HG02610 (cell line): ENCODE measurements at regions not wholly inside any gene's neighbourhood (a gene's known extent, or its start where the extent isn't known, plus 50 kb on each side); places are given as distances from the start of the nearest gene placed in this dataset.
"Not testable (repeated sequence)": the region's sequence is repeated elsewhere in the genome, so short reads cannot be mapped to it uniquely, and the experiment has no call there.

ENCODE experiments used
- ATAC-seq: cut with Tn5 transposase; IDR thresholded peaks from one replicate; pipeline ENCODE4 v1.9.1; 2021; ENCODE audit warnings: mild to moderate bottlenecking, moderate library complexity; ENCODE audit not compliant: unreplicated experiment

DNA sequence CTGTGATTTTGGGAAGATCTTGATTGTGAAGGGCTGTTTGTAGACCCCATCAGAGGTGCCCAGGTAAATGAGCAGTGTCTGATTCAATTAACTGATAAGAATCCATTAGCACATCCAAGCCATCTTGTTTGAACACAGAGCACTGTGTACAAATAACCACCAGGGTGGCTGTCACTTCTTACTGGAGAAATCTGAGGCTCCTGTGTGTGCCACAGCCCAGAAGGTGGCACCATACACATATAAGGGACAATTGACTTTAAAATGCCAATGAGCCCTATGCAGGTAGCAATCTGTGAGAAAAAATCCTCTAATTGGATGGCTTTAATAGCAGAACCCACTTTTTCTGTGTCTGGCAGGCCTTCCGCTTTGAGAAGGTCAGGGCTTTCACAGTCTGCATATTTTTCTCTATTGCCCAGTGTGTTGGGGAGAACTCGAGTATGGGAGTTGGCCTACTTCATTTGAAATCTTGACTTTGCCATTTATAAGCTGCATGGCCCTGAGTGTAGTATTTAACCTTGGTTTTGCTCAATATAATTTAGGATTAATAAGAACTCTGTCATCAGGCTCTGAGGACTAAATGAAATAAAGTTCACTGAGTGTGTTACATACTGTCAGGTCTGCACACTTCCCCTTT lies 517.4 kb downstream of the CCSER2 start:
- ATAC-seq: no peak

DNA sequence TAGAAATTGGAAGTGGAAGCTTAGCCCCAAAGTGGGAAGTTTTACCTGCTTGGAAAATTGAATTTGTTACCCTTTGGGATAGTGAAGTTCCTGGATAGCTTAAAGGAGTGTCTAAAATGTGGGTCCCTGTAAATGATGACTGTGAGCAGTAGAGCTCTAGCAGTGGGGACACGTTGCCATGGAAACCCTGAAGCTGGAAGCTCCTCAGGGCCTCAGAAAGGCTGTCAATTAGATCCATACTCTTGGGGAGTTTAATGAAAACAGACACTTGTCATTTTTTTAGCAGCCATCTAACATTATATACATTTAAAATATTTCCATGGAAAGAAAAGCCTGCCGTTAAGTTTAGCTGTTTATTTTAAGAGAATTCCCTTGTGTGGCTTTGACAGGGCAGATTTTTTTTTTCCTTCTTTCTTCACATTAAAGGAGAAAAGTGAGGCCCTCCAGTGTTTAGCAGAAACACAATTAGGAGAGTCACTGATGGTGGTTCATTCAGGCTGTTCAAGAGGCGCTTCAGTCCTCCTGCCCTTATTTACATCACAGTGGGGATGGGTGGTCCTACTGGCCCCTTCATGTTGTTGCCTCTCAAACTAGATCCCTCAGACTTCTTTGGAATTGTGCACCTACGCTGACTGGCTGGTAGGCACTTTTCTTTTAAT lies 518.4 kb downstream of the CCSER2 start:
- no peak for ATAC-seq

GRCh38 chr10:84848967-84849366 lies 520.6 kb downstream of the CCSER2 start:
- ATAC-seq: no peak

DNA sequence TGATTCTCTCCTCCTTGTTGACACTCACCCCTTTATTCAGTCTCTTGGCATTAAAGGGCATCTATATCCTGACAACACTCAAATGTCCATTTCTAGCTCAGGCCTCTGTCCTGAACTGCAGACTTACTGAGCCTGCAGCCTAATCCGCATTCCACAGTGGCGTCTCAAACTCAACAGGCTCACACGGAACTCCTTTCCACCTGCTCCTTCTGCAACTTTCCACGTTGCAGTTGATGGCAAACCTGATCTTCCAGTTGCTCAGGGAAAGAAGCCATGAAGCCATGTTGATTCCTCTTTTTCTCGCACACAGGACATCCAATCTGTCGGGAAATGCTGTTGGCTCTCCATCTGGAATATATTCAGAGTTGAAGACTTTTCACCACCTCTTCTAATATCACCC lies 522.4 kb downstream of the CCSER2 start:
- no peak for ATAC-seq

DNA sequence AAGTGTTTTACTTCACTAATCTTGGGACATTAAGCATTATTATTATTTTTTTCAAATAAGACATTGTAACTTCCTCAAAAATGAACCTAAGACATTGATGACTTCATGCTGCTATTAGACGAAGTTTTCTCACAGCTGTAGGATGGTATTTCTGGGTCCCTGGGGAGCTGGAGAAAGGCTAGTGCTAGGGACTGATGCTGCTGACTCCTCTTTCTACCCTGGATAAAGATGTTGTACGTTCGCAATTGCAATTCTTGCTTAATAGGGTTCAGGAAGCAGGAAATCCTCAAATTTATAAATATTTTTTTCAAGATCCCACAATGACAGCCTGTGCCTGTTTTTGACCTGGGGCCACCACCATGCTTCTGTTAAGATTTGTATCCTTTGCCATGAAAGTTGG lies 526.0 kb downstream of the CCSER2 start:
- ATAC-seq: no peak

GRCh38 chr10:84860855-84861254 lies 532.5 kb downstream of the CCSER2 start:
- no peak for ATAC-seq

DNA sequence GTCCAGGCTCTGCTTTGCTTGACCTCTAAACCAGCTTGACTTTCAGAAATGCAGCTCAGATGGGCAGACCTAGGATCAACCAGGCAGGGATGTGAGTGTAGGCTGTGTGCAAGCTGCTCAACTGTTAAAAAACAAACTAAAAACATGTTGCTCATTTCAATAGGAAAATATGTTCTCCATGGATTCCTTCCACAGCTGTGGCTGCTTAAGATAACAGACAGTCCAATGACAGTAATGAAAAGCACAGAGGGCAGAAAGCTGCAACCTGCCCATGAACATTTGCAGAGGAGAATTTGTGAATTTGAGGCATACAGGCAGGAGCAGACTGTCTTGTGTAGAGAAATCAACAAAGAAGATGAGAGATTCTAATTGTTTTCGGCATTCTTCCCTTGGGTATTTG lies 534.2 kb downstream of the CCSER2 start:
- ATAC-seq: no peak

- ATAC-seq: no peak
Measured at GRCh38 chr10:84863675-84864074, 535.3 kb downstream of the CCSER2 start.

DNA sequence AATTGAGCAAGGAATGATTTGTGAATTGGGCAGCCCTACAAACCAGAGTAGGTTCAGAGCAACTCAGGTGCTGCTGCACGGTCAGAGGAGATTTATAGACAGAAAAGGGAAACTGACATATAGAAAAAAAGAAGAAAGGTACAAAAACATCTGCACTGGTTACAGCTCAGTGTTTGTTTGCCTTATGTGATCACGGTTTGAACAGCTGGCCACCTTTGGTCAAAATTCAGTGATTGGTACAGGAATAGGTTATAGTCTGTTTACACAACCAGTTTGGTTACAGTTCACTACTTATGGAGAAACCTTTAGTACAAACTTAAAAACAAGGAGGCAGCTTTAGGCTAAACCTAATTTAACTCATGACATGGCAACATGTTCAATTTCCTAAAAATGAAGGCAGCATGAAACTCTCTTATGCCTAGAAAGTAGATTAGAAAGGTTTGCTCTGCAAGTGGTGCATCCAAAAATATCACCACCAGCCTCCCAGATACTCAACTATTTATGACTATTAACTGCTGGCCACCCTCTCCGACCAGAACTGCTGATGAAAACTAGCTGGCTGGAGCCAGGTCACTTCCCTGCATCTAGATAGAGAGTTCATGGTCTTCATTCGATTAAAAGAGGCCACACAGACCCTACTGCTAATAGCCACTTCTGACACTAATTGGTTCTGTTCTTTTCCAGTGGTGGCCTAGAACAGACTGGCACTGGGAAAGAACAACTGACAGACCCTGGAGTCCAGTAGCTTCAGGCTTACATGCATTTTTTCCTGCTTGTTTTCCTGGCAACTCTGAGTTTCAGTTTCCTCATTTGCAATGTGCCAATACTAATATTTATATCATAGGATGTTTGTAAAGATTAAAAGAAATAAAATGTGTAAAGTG lies 548.0 kb downstream of the CCSER2 start:
- ATAC-seq: no peak

- ATAC-seq: no peak
Measured at GRCh38 chr10:84879991-84880390, 551.6 kb downstream of the CCSER2 start.

- ATAC-seq: not testable (repeated sequence)
Measured at GRCh38 chr10:84881696-84882095, 553.3 kb downstream of the CCSER2 start.

DNA sequence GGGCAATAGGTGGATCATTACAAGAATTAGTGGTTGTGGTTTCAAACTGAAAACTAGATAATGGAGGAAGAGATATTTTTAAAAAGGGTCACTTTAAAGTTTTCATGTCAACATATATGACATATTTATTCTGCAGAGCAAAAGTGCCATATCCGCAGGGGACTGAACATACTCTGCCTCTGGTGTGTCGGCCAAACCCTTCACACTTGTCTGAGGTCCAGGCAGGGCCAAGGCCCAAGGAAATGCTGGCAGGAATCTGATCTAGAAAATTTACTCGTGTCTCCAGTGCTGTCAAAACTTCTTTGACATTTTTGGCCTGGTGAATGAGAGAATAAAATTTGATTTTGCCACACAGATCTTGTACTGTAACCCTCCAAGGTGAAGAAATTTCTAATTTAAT lies 562.3 kb downstream of the CCSER2 start:
- ATAC-seq: no peak

- ATAC-seq: no peak
Measured at GRCh38 chr10:84891631-84892030, 563.2 kb downstream of the CCSER2 start.

DNA sequence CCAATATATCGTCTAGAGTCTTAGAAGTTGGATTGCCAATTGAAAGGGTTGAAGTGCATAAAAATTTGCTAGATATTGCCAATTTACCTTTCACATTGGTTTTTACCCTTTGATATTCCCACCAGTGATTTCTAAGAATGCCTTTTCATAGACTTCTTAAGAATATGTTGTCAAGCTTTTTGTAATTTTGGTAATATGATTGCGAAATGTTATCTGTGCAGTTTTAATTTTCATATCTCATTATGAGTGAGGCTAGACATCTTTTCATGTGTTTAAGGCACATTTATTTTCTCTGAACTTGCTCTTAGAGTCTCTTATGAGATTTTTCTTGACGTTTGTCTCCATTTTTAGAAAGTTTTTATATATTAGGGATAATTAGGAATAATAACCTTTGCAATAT lies 567.2 kb downstream of the CCSER2 start:
- ATAC-seq: no peak

DNA sequence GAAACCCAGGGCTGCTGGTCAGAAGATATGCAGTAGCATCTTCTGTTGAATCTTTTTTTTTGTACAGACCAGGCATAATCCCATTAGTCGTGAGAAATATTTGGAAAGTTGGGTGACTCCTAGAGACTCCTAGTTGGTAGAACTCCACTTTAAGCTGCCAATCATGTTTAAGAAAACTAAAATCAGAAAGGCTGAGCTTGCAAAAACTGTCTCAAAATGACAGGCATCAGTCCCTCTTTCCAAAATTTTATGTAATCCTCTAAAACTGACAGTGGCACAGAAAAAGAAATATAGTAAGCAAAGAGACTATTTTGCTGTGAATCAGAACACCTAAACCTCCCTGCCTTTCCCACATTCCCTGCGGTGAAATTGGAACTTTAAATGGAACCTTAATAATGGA lies 568.5 kb downstream of the CCSER2 start:
- ATAC-seq: no peak

DNA sequence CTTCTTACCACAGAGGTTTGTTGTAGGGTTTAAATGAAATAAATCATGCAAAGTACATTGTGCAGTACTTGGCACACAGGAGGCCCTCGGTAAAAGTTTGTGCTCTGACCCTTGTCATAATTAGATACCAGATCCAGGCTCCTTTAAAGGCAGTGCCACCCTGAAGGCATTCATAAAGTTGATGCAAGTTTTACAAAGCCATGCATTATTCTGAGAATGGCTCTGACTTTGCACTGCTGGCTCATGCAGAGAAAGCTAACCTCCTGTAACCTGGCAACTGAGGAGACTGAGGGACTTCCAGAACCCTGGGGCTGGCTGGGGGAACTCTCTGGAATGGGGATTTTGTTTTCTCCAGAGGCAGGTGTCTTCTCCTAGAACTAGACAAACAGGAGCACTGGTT lies 570.9 kb downstream of the CCSER2 start:
- no peak for ATAC-seq

- no peak for ATAC-seq
Measured at GRCh38 chr10:84900141-84900540, 571.8 kb downstream of the CCSER2 start.

- no peak for ATAC-seq
Measured at GRCh38 chr10:84901885-84902284, 573.5 kb downstream of the CCSER2 start.

DNA sequence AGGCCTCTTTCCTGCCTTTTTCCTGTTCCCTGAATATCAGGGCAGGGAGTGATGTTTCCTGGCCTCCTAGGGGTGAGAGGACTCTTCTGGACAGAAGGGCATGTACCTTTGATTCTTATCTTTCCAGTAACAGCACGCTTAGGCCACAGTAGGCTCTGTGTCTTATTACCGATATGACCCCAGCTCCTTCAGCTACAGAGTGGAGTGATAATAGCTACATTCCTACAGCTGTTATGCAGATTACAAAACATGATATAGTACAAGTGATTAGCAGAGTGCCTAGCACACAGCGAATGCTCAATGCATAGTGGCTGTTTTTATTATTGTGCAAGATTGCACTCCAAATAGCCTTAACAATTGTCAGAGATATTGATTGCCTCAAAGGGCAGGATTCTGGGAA lies 574.2 kb downstream of the CCSER2 start:
- no peak for ATAC-seq

- ATAC-seq: no peak
Measured at GRCh38 chr10:84903320-84903719, 574.9 kb downstream of the CCSER2 start.

DNA sequence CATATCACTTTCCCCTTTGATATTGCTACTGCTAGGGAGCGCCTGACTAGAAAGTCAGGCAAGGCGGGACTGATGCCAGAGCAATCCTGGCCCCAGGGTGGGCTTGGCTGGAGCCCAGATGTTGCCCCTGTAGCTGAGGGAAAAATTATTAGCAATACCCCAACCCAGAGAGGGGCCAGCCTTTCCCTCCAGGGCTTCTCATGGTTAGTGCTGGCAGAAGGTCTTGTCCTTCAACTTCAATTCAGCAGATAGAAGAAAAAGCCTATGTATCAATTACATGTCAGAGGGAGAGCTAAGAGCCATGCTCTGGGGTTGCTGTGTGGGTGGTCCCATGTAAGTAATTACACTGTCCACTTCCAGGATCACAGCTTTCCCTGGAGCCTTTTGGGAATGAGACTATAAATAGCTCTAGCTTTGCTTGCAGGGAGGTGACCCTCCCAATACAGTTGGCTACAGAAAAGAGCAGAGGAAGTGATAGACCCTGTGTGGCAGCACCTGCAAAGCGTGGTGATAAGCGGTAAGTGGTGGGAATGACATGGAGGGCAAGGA lies 579.1 kb downstream of the CCSER2 start:
- no peak for ATAC-seq

DNA sequence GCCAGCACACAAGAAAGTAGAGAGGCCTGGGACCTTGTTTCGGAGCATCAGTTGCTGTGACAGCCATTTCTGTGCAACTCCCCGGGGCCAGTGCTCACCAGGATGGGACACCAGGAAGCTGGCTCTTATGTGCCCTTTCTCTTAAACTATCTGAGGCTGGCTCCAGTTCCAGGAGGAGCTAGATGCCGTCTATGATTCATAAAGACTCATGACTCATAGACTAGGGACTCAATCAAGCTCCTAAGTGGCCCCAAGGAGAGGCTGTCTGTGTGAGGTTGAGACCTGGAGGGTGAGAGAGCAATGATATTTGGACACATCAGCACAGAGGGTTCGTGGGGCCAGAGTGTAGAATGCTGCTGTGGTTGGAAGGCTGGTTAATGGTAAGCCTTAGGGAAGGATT lies 580.1 kb downstream of the CCSER2 start:
- no peak for ATAC-seq
